IMR-90 (cell line): ENCODE measurements at regions not wholly inside any gene's neighbourhood (a gene's known extent, or its start where the extent isn't known, plus 50 kb on each side); places are given as distances from the start of the nearest gene placed in this dataset.

ENCODE experiments used
- ATAC-seq: fragments of 200-7000 bp; cut with Tn5 transposase; 2 replicates; pipeline ENCODE4 v1.9.1; 2020; ENCODE audit warnings: low read depth, mild to moderate bottlenecking, moderate library complexity
- BruUV-seq: library from RNA; stranded (reverse); fragments of 400-500 nt; replicated peaks from 2 replicates; lab custom pipeline; 2021; lab: Mats Ljungman, UMichigan
- CTCF ChIA-PET: fragments of 300-600 bp; formaldehyde crosslinking; extraction: SDS; loops from one replicate; lab custom pipeline; 2021; ENCODE audit warnings: antibody characterized with exemption; lab: Yijun Ruan, JAX
- POLR2A ChIA-PET: fragments of 300-600 bp; sonication (Branson Sonifier 250); formaldehyde crosslinking; loops from one replicate; lab custom pipeline; 2022; ENCODE audit warnings: antibody characterized with exemption; ENCODE audit not compliant: unreplicated experiment; lab: Charles Lee
- DNase-seq: peaks from one replicate; pipeline ENCODE4 v3.0.0; 2013
- H2AFZ ChIP-seq: replicated peaks from 2 replicates; pipeline ENCODE3; 2013; ENCODE audit warnings: low read length, mild to moderate bottlenecking; ENCODE audit not compliant: poor library complexity
- H2AK5ac ChIP-seq: 2 replicates; pipeline ENCODE4 v1.6.1; 2013; ENCODE audit warnings: low read depth, low read length, inconsistent platforms
- H2AK9ac ChIP-seq: replicated peaks from 2 replicates; pipeline ENCODE3; 2013; ENCODE audit warnings: mild to moderate bottlenecking, low read depth, low read length, moderate library complexity; ENCODE audit not compliant: poor library complexity
- H2BK120ac ChIP-seq: 2 replicates; pipeline ENCODE4 v1.6.1; 2013; ENCODE audit warnings: low read depth, low read length, inconsistent platforms
- H2BK15ac ChIP-seq: 3 replicates; pipeline ENCODE4 v1.6.1; 2013; ENCODE audit warnings: low read depth, low read length, inconsistent platforms
- H2BK20ac ChIP-seq: 2 replicates; pipeline ENCODE4 v1.6.1; 2013; ENCODE audit warnings: low read depth, mild to moderate bottlenecking, inconsistent platforms, low read length, moderate library complexity
- H2BK5ac ChIP-seq: 2 replicates; pipeline ENCODE4 v1.6.1; 2013; ENCODE audit warnings: mild to moderate bottlenecking, low read depth, low read length, inconsistent platforms; ENCODE audit not compliant: poor library complexity, severe bottlenecking
- H3K14ac ChIP-seq: replicated peaks from 2 replicates; pipeline ENCODE4 v1.6.1; 2013; ENCODE audit warnings: low read depth, low read length, inconsistent platforms
- H3K18ac ChIP-seq: 2 replicates; pipeline ENCODE4 v1.6.1; 2013; ENCODE audit warnings: low read depth, low read length, control low read depth
- H3K23ac ChIP-seq: 2 replicates; pipeline ENCODE4 v1.6.1; 2013; ENCODE audit warnings: low read depth, low read length, inconsistent platforms
- H3K27ac ChIP-seq: 2 replicates; pipeline ENCODE4 v1.5.1; 2013; ENCODE audit warnings: mild to moderate bottlenecking, control low read depth, low read length; ENCODE audit not compliant: insufficient read depth
- H3K27me3 ChIP-seq: 2 replicates; pipeline ENCODE4 v1.6.1; 2013; ENCODE audit warnings: low read length; ENCODE audit not compliant: control insufficient read depth, insufficient read depth
- H3K36me3 ChIP-seq: 2 replicates; pipeline ENCODE4 v1.6.1; 2013; ENCODE audit warnings: low read length, mixed read lengths; ENCODE audit not compliant: control insufficient read depth, insufficient read depth
- H3K4ac ChIP-seq: 2 replicates; pipeline ENCODE4 v1.6.1; 2013; ENCODE audit warnings: low read depth, low read length, inconsistent platforms
- H3K4me1 ChIP-seq: 2 replicates; pipeline ENCODE4 v1.6.1; 2013; ENCODE audit warnings: low read length, mixed read lengths; ENCODE audit not compliant: control insufficient read depth, insufficient read depth
- H3K4me2 ChIP-seq: 2 replicates; pipeline ENCODE4 v1.6.1; 2013; ENCODE audit warnings: low read depth, mild to moderate bottlenecking, control low read depth, low read length, moderate library complexity
- H3K4me3 ChIP-seq: 2 replicates; pipeline ENCODE4 v1.5.1; 2013; ENCODE audit warnings: low read depth, mild to moderate bottlenecking, control low read depth, low read length, moderate library complexity; ENCODE audit not compliant: insufficient read depth
- H3K56ac ChIP-seq: 2 replicates; pipeline ENCODE4 v1.6.1; 2013; ENCODE audit warnings: low read length, inconsistent platforms; ENCODE audit not compliant: insufficient read depth; ENCODE audit errors: extremely low read depth
- H3K79me1 ChIP-seq, 2 experiments: 2 replicates each; pipeline ENCODE4 v1.6.1; 2013; ENCODE audit warnings: low read length in 2 of 2, inconsistent platforms in 1 of 2, low read depth in 1 of 2
- H3K9ac ChIP-seq: 2 replicates; pipeline ENCODE4 v1.6.1; 2013; ENCODE audit warnings: low read depth, low read length, control low read depth
- H3K9me1 ChIP-seq: 2 replicates; pipeline ENCODE4 v1.6.1; 2013; ENCODE audit warnings: low read length, inconsistent platforms; ENCODE audit not compliant: insufficient read depth
- H3K9me3 ChIP-seq: 2 replicates; pipeline ENCODE4 v1.6.1; 2013; ENCODE audit warnings: low read length; ENCODE audit not compliant: control insufficient read depth, insufficient read depth
- H4K20me1 ChIP-seq: 2 replicates; pipeline ENCODE4 v1.6.1; 2013; ENCODE audit warnings: low read length, inconsistent platforms; ENCODE audit not compliant: insufficient read depth
- H4K5ac ChIP-seq: 2 replicates; pipeline ENCODE4 v1.6.1; 2013; ENCODE audit warnings: mild to moderate bottlenecking, low read depth, low read length, control low read depth
- H4K8ac ChIP-seq, 2 experiments: 2 replicates each; pipeline ENCODE4 v1.6.1; 2013; ENCODE audit warnings: low read depth in 2 of 2, low read length in 2 of 2, control low read depth in 1 of 2, inconsistent platforms in 1 of 2
- H4K91ac ChIP-seq: 2 replicates; pipeline ENCODE4 v1.6.1; 2013; ENCODE audit warnings: low read depth, low read length, inconsistent platforms; ENCODE audit not compliant: insufficient read depth
- CEBPB ChIP-seq: IDR thresholded peaks from 2 replicates; pipeline ENCODE4 v1.6.1; 2012; ENCODE audit warnings: low read depth, low read length, improper control_type of control experiment
- POLR2A ChIP-seq: IDR thresholded peaks from 2 replicates; pipeline ENCODE4 v1.6.1; 2012; ENCODE audit warnings: mild to moderate bottlenecking, low read depth, low read length
- RAD21 ChIP-seq: IDR thresholded peaks from 2 replicates; pipeline ENCODE4 v1.6.1; 2012; ENCODE audit warnings: low read length, improper control_type of control experiment
- RCOR1 ChIP-seq: IDR thresholded peaks from 2 replicates; pipeline ENCODE4 v1.6.1; 2012; ENCODE audit warnings: mild to moderate bottlenecking, low read length, improper control_type of control experiment; ENCODE audit not compliant: insufficient replicate concordance
- WGBS, 2 experiments: methylation state at CpG; one replicate each; pipeline versions ENCODE4 v1.1.5 to v1.1.7; 2013; ENCODE audit warnings: missing lambda C conversion rate in 2 of 2; ENCODE audit not compliant: insufficient read length in 1 of 2; ENCODE audit errors: extremely low coverage in 2 of 2; 5-methylcytosine and 5-hydroxymethylcytosine counted together
- dilution Hi-C: fragments of 300-500 bp; cut with HindIII; formaldehyde crosslinking; loops from one replicate; pipeline ENCODE4 v1.14.3; 2018; ENCODE audit warnings: low sequenced_read_pairs; ENCODE audit not compliant: unreplicated experiment
- in situ Hi-C: fragments of 300-500 bp; cut with MboI; formaldehyde crosslinking; loops from 3 replicates; pipeline ENCODE4 v1.14.3; 2019; ENCODE audit warnings: low sequenced_read_pairs, inconsistent platforms, mixed read lengths
- intact Hi-C: fragments of 100-400 bp; cut with micrococcal nuclease; formaldehyde crosslinking; loops from 2 replicates; pipeline ENCODE4 v1.10.0; 2022
- TF ChIP-seq, protein P1 (sequence below): fragments of 150-350 bp; IDR thresholded peaks from 2 replicates; pipeline ENCODE4 v1.6.1; 2017; ENCODE audit warnings: mild to moderate bottlenecking, antibody characterized with exemption, low read length, low read depth
- TF ChIP-seq, protein P2 (sequence below): fragments of 150-350 bp; IDR thresholded peaks from 2 replicates; pipeline ENCODE4 v1.6.1; 2016; ENCODE audit warnings: low read depth, mild to moderate bottlenecking, low read length, moderate library complexity, borderline replicate concordance

DNA sequence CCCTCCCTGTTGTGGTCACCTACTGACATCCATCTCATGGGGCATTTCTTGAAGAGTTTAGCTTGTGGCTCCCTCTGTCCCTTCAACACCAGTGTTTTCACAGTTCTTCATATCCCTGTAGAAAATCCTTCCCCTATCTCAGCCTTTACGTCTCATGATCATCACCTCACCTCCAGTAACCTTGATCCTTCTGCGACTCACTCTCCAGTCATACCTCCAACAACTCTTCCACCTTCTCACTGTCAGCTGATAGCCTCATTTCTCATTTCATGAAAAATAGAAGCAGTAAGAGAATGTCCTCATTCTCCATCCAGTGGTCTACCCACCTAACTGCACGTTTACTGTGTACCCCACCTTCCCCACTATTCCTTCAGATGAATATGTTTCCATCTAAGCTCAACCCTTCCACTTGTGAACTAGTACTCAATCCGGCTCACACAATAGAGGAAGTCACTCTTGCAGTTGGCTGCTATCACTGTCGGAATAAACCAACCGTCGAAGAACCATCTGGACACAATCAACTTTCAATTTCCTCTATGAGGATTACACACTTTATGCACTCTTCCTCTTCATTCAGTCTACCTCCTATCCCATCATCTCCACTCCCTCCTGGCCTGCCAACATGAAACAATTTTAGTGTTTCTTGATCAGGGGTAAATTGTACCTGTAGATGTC is 256.0 kb downstream of the AHR start:
- in situ Hi-C loops = no loop called here
- no TSS peak for BruUV-seq

More for the DNA sequence above, 256.0 kb downstream of the AHR start:
- H3K56ac ChIP-seq = no peak overlapping the region
- DNase-seq = no peak
- no peak overlapping the region for H4K5ac ChIP-seq
- no peak overlapping the region for H3K4me2 ChIP-seq
- no peak overlapping the region; the same call in 1 of the 2 replicates for H4K91ac ChIP-seq
- CTCF ChIA-PET = interaction anchor here (0.5 to 0.7 kb wide), 2 partner anchors 92 to 195 kb away, joined by 3 to 4 read pairs; no protein-coding TSS in a partner anchor
- H2AK5ac ChIP-seq = no peak overlapping the region
- TF ChIP-seq RCOR1 = no peak
- no peak for TF ChIP-seq CEBPB
- TF ChIP-seq RAD21 = no peak
- TF ChIP-seq, protein P1, sequence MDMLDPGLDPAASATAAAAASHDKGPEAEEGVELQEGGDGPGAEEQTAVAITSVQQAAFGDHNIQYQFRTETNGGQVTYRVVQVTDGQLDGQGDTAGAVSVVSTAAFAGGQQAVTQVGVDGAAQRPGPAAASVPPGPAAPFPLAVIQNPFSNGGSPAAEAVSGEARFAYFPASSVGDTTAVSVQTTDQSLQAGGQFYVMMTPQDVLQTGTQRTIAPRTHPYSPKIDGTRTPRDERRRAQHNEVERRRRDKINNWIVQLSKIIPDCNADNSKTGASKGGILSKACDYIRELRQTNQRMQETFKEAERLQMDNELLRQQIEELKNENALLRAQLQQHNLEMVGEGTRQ = no peak
- no peak for TF ChIP-seq POLR2A
- TF ChIP-seq, protein P2, sequence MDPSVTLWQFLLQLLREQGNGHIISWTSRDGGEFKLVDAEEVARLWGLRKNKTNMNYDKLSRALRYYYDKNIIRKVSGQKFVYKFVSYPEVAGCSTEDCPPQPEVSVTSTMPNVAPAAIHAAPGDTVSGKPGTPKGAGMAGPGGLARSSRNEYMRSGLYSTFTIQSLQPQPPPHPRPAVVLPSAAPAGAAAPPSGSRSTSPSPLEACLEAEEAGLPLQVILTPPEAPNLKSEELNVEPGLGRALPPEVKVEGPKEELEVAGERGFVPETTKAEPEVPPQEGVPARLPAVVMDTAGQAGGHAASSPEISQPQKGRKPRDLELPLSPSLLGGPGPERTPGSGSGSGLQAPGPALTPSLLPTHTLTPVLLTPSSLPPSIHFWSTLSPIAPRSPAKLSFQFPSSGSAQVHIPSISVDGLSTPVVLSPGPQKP = no peak
- dilution Hi-C loops (no loop called here), intact Hi-C loops (no loop called here)
- no peak for ATAC-seq
- no peak overlapping the region for H2BK20ac ChIP-seq
- no peak overlapping the region for H3K27ac ChIP-seq
- H3K36me3 ChIP-seq = no peaks in the 10 kb centered on the region
- H4K8ac ChIP-seq = no peak overlapping the region
- POLR2A ChIA-PET = no interaction called here
- H3K4ac ChIP-seq = peak overlapping the region; percentile 25; the same call in 1 of the 2 replicates
- no peaks in the 10 kb centered on the region for H4K20me1 ChIP-seq
- H3K18ac ChIP-seq = no peak overlapping the region
- H3K23ac ChIP-seq = no peak overlapping the region
- H3K79me1 ChIP-seq = no peaks in the 10 kb centered on the region
- H3K9ac ChIP-seq = no peak overlapping the region
- WGBS, 2 experiments = 96% methylated on average over 4 of the region's 7 CpGs; no CpG with 5 or more reads in 1 of the 2 experiments
- no peak overlapping the region; the same call in 1 of the 2 replicates for H2BK120ac ChIP-seq
- 0 out of 3 replicates have a peak overlapping the region, but pooled peaks have one; percentile 20 for H2BK15ac ChIP-seq
- peaks cover 10% of the 10 kb centered on the region for H3K4me1 ChIP-seq
- no peaks in the 10 kb centered on the region for H3K9me3 ChIP-seq
- H3K9me1 ChIP-seq = peaks cover 4% of the 10 kb centered on the region; the same call in 1 of the 2 replicates
- H2AK9ac ChIP-seq = no peak overlapping the region
- no peak overlapping the region for H3K14ac ChIP-seq
- H3K27me3 ChIP-seq = no peaks in the 10 kb centered on the region
- H2AFZ ChIP-seq = no peak overlapping the region
- no peak overlapping the region for H2BK5ac ChIP-seq
- H3K4me3 ChIP-seq = no peak overlapping the region
